ENCODE measurements at regions not wholly inside any gene's neighbourhood (a gene's known extent, or its start where the extent isn't known, plus 50 kb on each side); places are given as distances from the start of the nearest gene placed in this dataset.

- TF ChIP-seq POLR2A (IDR thresholded peaks at IDR 0.05; ENCODE audit: low read depth, low read length) (no peak), POLR2AphosphoS5 (IDR thresholded peaks at IDR 0.05; ENCODE audit: low read depth, low read length) (no peak)
These were observed 1401.9 kb upstream of the FLRT2 start for GRCh38 chr14:84128050-84128449.

Data from GM12891 (cell line).